ENCODE measurements at regions not wholly inside any gene's neighbourhood (a gene's known extent, or its start where the extent isn't known, plus 50 kb on each side); places are given as distances from the start of the nearest gene placed in this dataset.

DNA sequence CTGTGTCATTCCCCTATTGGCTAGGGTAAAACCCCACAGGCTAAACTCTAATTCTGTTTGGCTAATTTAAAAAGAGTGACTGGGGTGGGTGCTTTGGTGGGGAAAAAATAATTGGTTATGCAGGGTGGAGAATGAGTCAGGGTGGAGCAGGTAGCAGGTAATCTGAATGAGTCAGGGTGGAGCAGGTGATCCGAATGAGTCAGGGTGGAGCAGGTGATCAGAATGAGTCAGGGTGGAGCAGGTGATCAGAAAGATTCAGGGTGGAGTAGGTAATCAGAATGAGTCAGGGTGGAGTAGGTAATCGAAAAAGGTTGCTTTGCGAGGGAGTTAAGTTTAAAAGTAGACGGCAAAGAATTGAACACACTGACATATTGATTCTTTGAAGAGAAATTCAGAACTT is 1218.8 kb upstream of the ATXN8OS start:
- Histone ChIP-seq H3K9me3 (ENCODE audit: control insufficient read depth in 1 of 2, low read length in 2 of 2) (no peaks in the 10 kb centered on the region), H3K36me3 (ENCODE audit: control insufficient read depth in 1 of 2, insufficient read depth in 2 of 2, low read length in 2 of 2) (no peaks in the 10 kb centered on the region), H3K4me1 (ENCODE audit: control insufficient read depth in 1 of 2, insufficient read depth in 2 of 2, low read length in 2 of 2) (no peaks in the 10 kb centered on the region), H3K4me3 (ENCODE audit: low read depth in 1 of 2, low read length in 2 of 2) (no peak overlapping the region), H3K27ac (ENCODE audit: low read length) (no peak overlapping the region), H3K27me3 (ENCODE audit: low read depth, low read length) (no peaks in the 10 kb centered on the region)

DNA sequence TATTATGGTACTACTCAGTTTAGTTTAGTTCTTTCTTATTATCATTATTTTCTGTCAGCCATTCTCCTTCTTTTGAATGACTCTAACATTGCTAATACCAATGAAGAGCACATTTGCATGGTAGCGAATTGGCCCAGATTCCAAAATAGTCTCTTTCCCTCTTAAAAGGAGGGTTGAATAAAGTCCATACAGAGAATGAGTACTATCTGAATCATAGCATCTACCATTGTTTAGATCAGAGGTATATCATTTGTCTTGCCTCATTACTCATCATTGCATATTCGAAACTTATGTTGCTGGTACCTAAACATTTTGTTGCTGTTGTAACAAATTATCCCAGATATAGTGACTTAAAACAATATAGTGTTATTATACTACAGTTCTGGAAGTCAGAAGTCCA is 1235.3 kb upstream of the ATXN8OS start:
- H3K27ac ChIP-seq (ENCODE audit: low read length), result no peak overlapping the region
- no peaks in the 10 kb centered on the region for H3K36me3 ChIP-seq (ENCODE audit: control insufficient read depth in 1 of 2, insufficient read depth in 2 of 2, low read length in 2 of 2)
- no peaks in the 10 kb centered on the region for H3K27me3 ChIP-seq (ENCODE audit: low read depth, low read length)
- H3K4me3 ChIP-seq (ENCODE audit: low read depth in 1 of 2, low read length in 2 of 2), result no peak overlapping the region
- H3K9me3 ChIP-seq (ENCODE audit: control insufficient read depth in 1 of 2, low read length in 2 of 2), result peaks cover 0 to 3% of the 10 kb centered on the region in 2 donors
- no peaks in the 10 kb centered on the region for H3K4me1 ChIP-seq (ENCODE audit: control insufficient read depth in 1 of 2, insufficient read depth in 2 of 2, low read length in 2 of 2)

DNA sequence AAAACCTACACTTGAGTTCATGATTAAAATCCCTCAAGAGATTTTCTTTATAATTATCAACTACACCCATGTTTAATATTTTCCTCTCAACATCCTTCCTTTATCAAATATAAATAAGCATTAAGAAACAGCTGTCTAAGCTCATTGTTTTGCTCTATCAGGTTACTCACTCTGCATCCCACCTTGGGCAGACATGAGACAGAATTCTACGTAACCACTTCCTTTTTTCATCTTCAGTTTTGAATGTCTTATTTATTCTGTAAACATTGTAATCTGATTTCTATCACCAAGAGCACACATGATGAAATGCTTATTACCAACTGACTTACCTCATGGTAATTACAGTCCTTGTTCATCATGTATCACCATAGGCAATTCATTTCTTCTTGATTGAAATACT is 1256.6 kb upstream of the ATXN8OS start:
- H3K27me3 ChIP-seq (ENCODE audit: low read depth, low read length), result no peaks in the 10 kb centered on the region
- no peaks in the 10 kb centered on the region for H3K4me1 ChIP-seq (ENCODE audit: control insufficient read depth in 1 of 2, insufficient read depth in 2 of 2, low read length in 2 of 2)
- H3K9me3 ChIP-seq (ENCODE audit: control insufficient read depth in 1 of 2, low read length in 2 of 2), result no peaks in the 10 kb centered on the region
- H3K36me3 ChIP-seq (ENCODE audit: control insufficient read depth in 1 of 2, insufficient read depth in 2 of 2, low read length in 2 of 2), result no peaks in the 10 kb centered on the region
- no peak overlapping the region for H3K4me3 ChIP-seq (ENCODE audit: low read depth in 1 of 2, low read length in 2 of 2)
- no peak overlapping the region for H3K27ac ChIP-seq (ENCODE audit: low read length)

DNA sequence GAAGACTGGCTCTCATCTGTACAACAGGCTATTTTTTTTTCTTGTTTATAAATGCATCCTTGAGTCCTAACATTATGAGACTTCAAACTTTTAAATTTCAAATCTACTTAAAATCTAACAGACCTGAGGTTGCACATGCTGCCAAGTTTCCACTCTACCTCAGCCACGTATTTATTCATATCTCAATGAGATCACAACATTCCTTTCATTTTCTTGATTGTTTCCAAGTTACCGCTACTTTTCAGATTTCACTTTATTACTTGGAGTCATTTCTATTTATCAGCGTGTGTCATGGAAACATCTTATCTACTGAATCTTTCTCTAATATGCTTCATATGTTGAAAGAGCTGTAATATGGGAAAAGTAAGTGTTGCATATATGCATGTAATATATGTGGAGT is 1257.5 kb upstream of the ATXN8OS start:
- Histone ChIP-seq H3K4me1 (ENCODE audit: control insufficient read depth in 1 of 2, insufficient read depth in 2 of 2, low read length in 2 of 2) (no peaks in the 10 kb centered on the region), H3K9me3 (ENCODE audit: control insufficient read depth in 1 of 2, low read length in 2 of 2) (no peaks in the 10 kb centered on the region), H3K4me3 (ENCODE audit: low read depth in 1 of 2, low read length in 2 of 2) (no peak overlapping the region), H3K36me3 (ENCODE audit: control insufficient read depth in 1 of 2, insufficient read depth in 2 of 2, low read length in 2 of 2) (no peaks in the 10 kb centered on the region), H3K27ac (ENCODE audit: low read length) (no peak overlapping the region), H3K27me3 (ENCODE audit: low read depth, low read length) (no peaks in the 10 kb centered on the region)

DNA sequence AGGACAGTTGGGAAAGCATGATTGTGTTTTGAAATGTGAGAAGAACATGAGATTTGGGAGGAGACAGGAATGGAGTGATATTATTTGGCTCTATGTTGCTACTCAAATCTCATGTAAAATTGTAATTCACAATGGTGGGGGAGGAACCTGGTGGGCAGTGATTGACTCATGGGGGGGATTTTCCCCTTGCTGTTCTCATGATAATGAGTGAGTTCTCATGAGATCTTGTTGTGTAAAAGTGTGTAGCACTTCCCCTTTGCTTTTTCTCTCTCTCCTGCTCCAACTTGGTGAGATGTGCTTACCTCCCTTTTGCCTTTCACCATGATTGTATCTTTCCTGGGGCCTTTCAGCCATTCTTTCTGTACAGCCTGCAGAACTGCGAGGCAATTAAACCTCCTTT is 1261.0 kb upstream of the ATXN8OS start:
- Histone ChIP-seq H3K27me3 (ENCODE audit: low read depth, low read length) (no peaks in the 10 kb centered on the region), H3K27ac (ENCODE audit: low read length) (no peak overlapping the region), H3K4me1 (ENCODE audit: control insufficient read depth in 1 of 2, insufficient read depth in 2 of 2, low read length in 2 of 2) (no peaks in the 10 kb centered on the region), H3K36me3 (ENCODE audit: control insufficient read depth in 1 of 2, insufficient read depth in 2 of 2, low read length in 2 of 2) (no peaks in the 10 kb centered on the region), H3K9me3 (ENCODE audit: control insufficient read depth in 1 of 2, low read length in 2 of 2) (no peaks in the 10 kb centered on the region), H3K4me3 (ENCODE audit: low read depth in 1 of 2, low read length in 2 of 2) (no peak overlapping the region)

DNA sequence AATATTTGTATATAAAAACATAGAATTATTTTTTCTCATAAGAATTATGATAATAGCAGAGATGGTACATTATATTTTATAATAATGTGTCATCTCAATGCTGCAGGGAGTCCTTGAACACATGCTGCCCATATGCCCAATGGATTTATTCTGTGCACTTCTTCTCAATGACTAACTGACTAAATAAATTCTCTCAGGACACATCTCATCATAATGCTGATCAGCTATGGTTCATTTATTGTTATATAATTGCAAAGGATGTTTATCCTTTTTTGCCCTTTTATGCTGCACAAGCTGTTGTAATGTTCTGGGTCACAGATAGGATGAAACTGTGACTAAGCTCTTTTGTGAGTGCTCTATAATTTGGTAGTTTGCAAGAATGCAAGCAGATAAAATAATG is 1273.3 kb upstream of the ATXN8OS start:
- Histone ChIP-seq H3K36me3 (ENCODE audit: control insufficient read depth in 1 of 2, insufficient read depth in 2 of 2, low read length in 2 of 2) (no peaks in the 10 kb centered on the region), H3K4me3 (ENCODE audit: low read depth in 1 of 2, low read length in 2 of 2) (no peak overlapping the region), H3K9me3 (ENCODE audit: control insufficient read depth in 1 of 2, low read length in 2 of 2) (no peaks in the 10 kb centered on the region), H3K27ac (ENCODE audit: low read length) (no peak overlapping the region), H3K4me1 (ENCODE audit: control insufficient read depth in 1 of 2, insufficient read depth in 2 of 2, low read length in 2 of 2) (no peaks in the 10 kb centered on the region), H3K27me3 (ENCODE audit: low read depth, low read length) (no peaks in the 10 kb centered on the region)

DNA sequence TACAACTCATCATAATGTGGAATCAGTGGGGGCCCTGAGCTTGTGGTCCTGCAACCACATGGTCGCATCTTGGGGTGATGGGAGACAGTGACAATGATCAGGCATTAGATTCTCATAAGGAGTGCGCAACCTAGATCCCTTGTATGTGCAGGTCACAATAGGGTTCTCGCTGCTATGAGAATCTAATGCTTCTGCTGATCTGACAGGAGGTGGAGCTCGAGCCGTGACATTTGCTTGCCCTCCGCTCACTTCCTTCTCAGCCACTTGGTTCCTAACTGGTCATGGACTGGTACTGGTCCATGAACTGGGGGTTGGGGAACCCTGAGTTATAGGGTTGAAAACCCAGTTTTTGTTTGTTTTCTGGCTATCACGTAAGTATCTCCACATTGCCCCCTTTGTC is 1290.9 kb upstream of the ATXN8OS start:
- Histone ChIP-seq H3K4me1 (ENCODE audit: control insufficient read depth in 1 of 2, insufficient read depth in 2 of 2, low read length in 2 of 2) (no peaks in the 10 kb centered on the region), H3K27me3 (ENCODE audit: low read depth, low read length) (no peaks in the 10 kb centered on the region), H3K27ac (ENCODE audit: low read length) (no peak overlapping the region), H3K9me3 (ENCODE audit: control insufficient read depth in 1 of 2, low read length in 2 of 2) (no peaks in the 10 kb centered on the region), H3K4me3 (ENCODE audit: low read depth in 1 of 2, low read length in 2 of 2) (no peak overlapping the region), H3K36me3 (ENCODE audit: control insufficient read depth in 1 of 2, insufficient read depth in 2 of 2, low read length in 2 of 2) (no peaks in the 10 kb centered on the region)

DNA sequence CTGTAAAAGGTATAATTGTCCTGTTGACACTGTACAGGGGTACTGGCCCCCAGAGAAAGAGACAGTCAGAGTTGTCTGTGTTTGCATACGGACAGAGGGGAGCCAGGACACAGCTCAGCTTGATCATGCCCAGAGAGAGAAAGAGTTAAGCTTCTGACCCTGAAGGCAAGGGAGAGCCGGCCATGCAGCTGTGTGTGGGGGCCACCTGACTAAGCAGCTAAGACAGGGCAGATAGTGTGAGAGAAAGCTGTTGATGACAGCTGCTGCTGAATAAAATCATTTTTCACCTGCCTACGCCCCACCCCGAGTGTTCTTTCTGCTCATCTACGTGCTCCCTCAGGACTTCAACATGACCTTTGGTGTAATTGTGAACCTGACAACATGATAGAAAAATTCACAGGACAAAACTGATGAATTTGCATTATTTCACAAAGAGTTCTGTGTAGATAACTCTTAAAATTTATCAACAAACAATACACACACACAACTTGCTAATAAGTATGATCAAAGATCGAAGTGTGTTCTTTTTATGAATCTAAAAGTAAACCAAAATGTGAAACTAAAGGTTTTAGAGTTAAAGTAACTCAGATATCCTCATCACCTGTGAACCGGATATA is 1294.3 kb upstream of the ATXN8OS start:
- no peaks in the 10 kb centered on the region for H3K9me3 ChIP-seq (ENCODE audit: control insufficient read depth in 1 of 2, low read length in 2 of 2)
- H3K36me3 ChIP-seq (ENCODE audit: control insufficient read depth in 1 of 2, insufficient read depth in 2 of 2, low read length in 2 of 2), result no peaks in the 10 kb centered on the region
- H3K27ac ChIP-seq (ENCODE audit: low read length), result no peak overlapping the region
- H3K4me3 ChIP-seq (ENCODE audit: low read depth in 1 of 2, low read length in 2 of 2), result no peak overlapping the region
- H3K27me3 ChIP-seq (ENCODE audit: low read depth, low read length), result no peaks in the 10 kb centered on the region
- H3K4me1 ChIP-seq (ENCODE audit: control insufficient read depth in 1 of 2, insufficient read depth in 2 of 2, low read length in 2 of 2), result no peaks in the 10 kb centered on the region

DNA sequence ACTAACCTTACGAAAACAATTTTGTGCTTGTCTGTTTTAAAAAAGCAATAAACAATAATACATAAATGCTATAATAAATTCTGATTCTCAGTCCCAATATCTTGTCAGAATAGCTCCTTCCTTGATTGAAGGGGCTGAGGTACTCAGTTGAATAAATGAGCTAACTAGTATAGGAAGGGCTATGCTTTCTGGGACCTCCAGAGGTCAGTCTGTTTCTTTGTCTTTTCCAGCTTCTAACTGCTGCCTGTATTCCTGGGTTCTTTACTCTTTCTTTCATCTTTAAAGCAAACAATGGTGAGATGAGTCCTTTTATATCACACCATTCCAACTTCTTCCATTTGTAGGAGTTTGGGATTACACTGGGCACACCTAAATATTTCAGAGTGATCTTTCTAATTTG is 1297.0 kb upstream of the ATXN8OS start:
- H3K4me1 ChIP-seq (ENCODE audit: control insufficient read depth in 1 of 2, insufficient read depth in 2 of 2, low read length in 2 of 2), result no peaks in the 10 kb centered on the region
- H3K9me3 ChIP-seq (ENCODE audit: control insufficient read depth in 1 of 2, low read length in 2 of 2), result no peaks in the 10 kb centered on the region
- no peak overlapping the region for H3K4me3 ChIP-seq (ENCODE audit: low read depth in 1 of 2, low read length in 2 of 2)
- H3K27me3 ChIP-seq (ENCODE audit: low read depth, low read length), result no peaks in the 10 kb centered on the region
- no peaks in the 10 kb centered on the region for H3K36me3 ChIP-seq (ENCODE audit: control insufficient read depth in 1 of 2, insufficient read depth in 2 of 2, low read length in 2 of 2)
- no peak overlapping the region for H3K27ac ChIP-seq (ENCODE audit: low read length)

DNA sequence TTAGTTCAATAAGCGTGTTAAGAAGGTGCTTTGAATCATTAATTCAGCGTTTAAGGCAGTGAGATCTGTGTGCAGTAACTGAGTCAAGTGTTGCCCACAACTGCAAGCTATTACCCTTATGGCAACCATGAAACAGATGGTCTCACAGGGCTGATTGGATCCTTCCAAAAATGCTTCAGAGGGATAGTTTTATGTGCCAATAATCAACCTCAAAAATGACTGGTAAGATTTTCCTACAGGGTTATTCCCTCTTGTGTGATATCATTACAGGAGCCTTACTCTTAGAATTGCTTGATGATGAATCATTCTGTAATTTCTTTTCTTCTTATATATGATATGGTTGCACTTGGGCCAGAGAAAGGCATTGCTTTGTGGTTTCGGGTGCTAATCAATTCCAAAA is 1299.2 kb upstream of the ATXN8OS start:
- H3K4me3 ChIP-seq (ENCODE audit: low read depth in 1 of 2, low read length in 2 of 2), result no peak overlapping the region
- H3K27ac ChIP-seq (ENCODE audit: low read length), result no peak overlapping the region
- no peaks in the 10 kb centered on the region for H3K9me3 ChIP-seq (ENCODE audit: control insufficient read depth in 1 of 2, low read length in 2 of 2)
- no peaks in the 10 kb centered on the region for H3K36me3 ChIP-seq (ENCODE audit: control insufficient read depth in 1 of 2, insufficient read depth in 2 of 2, low read length in 2 of 2)
- H3K27me3 ChIP-seq (ENCODE audit: low read depth, low read length), result no peaks in the 10 kb centered on the region
- H3K4me1 ChIP-seq (ENCODE audit: control insufficient read depth in 1 of 2, insufficient read depth in 2 of 2, low read length in 2 of 2), result no peaks in the 10 kb centered on the region

DNA sequence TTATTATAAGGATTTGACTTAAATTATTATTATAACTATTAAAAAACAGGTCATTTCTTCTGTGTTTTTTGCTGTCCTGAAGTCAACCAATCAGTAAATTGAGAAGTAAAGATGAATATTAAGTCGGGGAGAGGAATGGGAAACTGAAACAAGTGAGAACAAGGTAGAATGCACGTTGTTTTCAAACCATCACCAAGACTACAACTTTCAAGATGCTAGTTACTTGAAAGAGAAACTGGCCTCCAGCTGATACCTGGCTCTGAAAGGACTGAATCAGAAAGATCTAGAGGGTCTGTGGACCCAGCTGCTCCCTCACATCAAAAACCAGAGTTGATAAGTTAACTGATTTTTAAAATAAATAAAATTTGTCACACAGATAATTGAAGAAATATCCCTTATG is 1301.5 kb upstream of the ATXN8OS start:
- H3K9me3 ChIP-seq (ENCODE audit: control insufficient read depth in 1 of 2, low read length in 2 of 2), result no peaks in the 10 kb centered on the region
- no peaks in the 10 kb centered on the region for H3K36me3 ChIP-seq (ENCODE audit: control insufficient read depth in 1 of 2, insufficient read depth in 2 of 2, low read length in 2 of 2)
- no peak overlapping the region for H3K4me3 ChIP-seq (ENCODE audit: low read depth in 1 of 2, low read length in 2 of 2)
- H3K4me1 ChIP-seq (ENCODE audit: control insufficient read depth in 1 of 2, insufficient read depth in 2 of 2, low read length in 2 of 2), result no peaks in the 10 kb centered on the region
- H3K27ac ChIP-seq (ENCODE audit: low read length), result no peak overlapping the region
- no peaks in the 10 kb centered on the region for H3K27me3 ChIP-seq (ENCODE audit: low read depth, low read length)

DNA sequence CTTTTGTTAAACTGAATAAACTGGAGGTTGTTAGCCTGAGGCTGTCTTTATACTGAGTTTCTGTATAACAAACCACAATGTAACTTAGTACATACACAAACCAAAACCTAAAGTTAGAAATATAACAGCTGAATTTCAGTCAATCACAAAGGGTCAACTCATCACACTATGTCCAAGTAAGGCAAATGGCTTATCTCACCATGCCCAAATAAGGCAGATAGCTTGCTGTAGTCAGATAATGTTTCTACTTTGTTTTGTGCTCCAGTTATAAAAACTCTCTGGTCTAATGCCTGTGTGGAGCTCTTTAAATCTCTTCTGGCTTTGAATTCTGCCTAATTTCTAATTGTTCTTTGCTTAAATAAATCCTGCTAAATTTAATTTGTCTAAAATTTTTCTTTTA is 1323.4 kb upstream of the ATXN8OS start:
- Histone ChIP-seq H3K27me3 (ENCODE audit: low read depth, low read length) (no peaks in the 10 kb centered on the region), H3K4me1 (ENCODE audit: control insufficient read depth in 1 of 2, insufficient read depth in 2 of 2, low read length in 2 of 2) (no peaks in the 10 kb centered on the region), H3K27ac (ENCODE audit: low read length) (no peak overlapping the region), H3K9me3 (ENCODE audit: control insufficient read depth in 1 of 2, low read length in 2 of 2) (no peaks in the 10 kb centered on the region), H3K4me3 (ENCODE audit: low read depth in 1 of 2, low read length in 2 of 2) (no peak overlapping the region), H3K36me3 (ENCODE audit: control insufficient read depth in 1 of 2, insufficient read depth in 2 of 2, low read length in 2 of 2) (no peaks in the 10 kb centered on the region)

All from muscle layer of duodenum (tissue), 2 donors.